HFFc6 (cell line): ENCODE measurements at regions not wholly inside any gene's neighbourhood (a gene's known extent, or its start where the extent isn't known, plus 50 kb on each side); places are given as distances from the start of the nearest gene placed in this dataset.

Experiments
- DNase-seq: peaks from one replicate; pipeline ENCODE4 v3.0.0-alpha.2; 2018
- H3K27ac Mint-ChIP-seq: 2 replicates; pipeline ENCODE4 v1.8.0; 2020; ENCODE audit warnings: mild to moderate bottlenecking, mixed read lengths
- H3K27me3 Mint-ChIP-seq: 2 replicates; pipeline ENCODE4 v1.8.0; 2021; ENCODE audit warnings: mild to moderate bottlenecking, moderate library complexity, mixed read lengths; ENCODE audit not compliant: insufficient read depth
- H3K36me3 Mint-ChIP-seq: 2 replicates; pipeline ENCODE4 v1.8.0; 2021; ENCODE audit warnings: low read depth, mixed read lengths
- H3K4me1 Mint-ChIP-seq: 2 replicates; pipeline ENCODE4 v1.8.0; 2020; ENCODE audit warnings: low read depth, mixed read lengths
- H3K4me3 Mint-ChIP-seq: 2 replicates; pipeline ENCODE4 v1.8.0; 2020; ENCODE audit warnings: mild to moderate bottlenecking, moderate library complexity, mixed read lengths
- H3K9me3 Mint-ChIP-seq: 2 replicates; pipeline ENCODE4 v1.8.0; 2020; ENCODE audit warnings: mild to moderate bottlenecking, mixed read lengths
- CTCF ChIP-seq: fragments of 200-600 bp; sonication (generic); IDR thresholded peaks from 2 replicates; pipeline ENCODE4 v1.5.0; 2021; ENCODE audit warnings: antibody characterized with exemption, mild to moderate bottlenecking

GRCh38 chr2:793236-793635, 116.0 kb upstream of the TMEM18 start:
- no peak overlapping the region for H3K27ac Mint-ChIP-seq

GRCh38 chr2:792687-793086, 115.5 kb upstream of the TMEM18 start:
- Mint-ChIP-seq H3K36me3 (peaks cover 5% of the 10 kb centered on the region), H3K27ac (no peak overlapping the region), H3K4me1 (no peaks in the 10 kb centered on the region), H3K9me3 (peaks cover 46% of the 10 kb centered on the region), H3K27me3 (peaks cover 3% of the 10 kb centered on the region), H3K4me3 (no peak overlapping the region)
- TF ChIP-seq CTCF = no peak
- DNase-seq = no peak

More at GRCh38 chr2:793236-793635, 116.0 kb upstream of the TMEM18 start:
- DNase-seq = no peak
- Mint-ChIP-seq H3K4me1 (no peaks in the 10 kb centered on the region), H3K27me3 (peaks cover 3% of the 10 kb centered on the region), H3K36me3 (peaks cover 5% of the 10 kb centered on the region), H3K9me3 (peaks cover 46% of the 10 kb centered on the region), H3K4me3 (no peak overlapping the region)
- no peak for TF ChIP-seq CTCF

GRCh38 chr2:790634-791245, 113.5 kb upstream of the TMEM18 start:
- DNase-seq = no peak
- H3K4me1 Mint-ChIP-seq = no peaks in the 10 kb centered on the region
- no peak overlapping the region for H3K27ac Mint-ChIP-seq
- peaks cover 5% of the 10 kb centered on the region for H3K36me3 Mint-ChIP-seq
- H3K9me3 Mint-ChIP-seq = peaks cover 44% of the 10 kb centered on the region
- H3K4me3 Mint-ChIP-seq = no peak overlapping the region
- no peak for TF ChIP-seq CTCF
- peaks cover 3% of the 10 kb centered on the region for H3K27me3 Mint-ChIP-seq

- TF ChIP-seq CTCF = no peak
- Mint-ChIP-seq H3K36me3 (peaks cover 5% of the 10 kb centered on the region), H3K27me3 (peaks cover 3% of the 10 kb centered on the region), H3K4me3 (no peak overlapping the region), H3K27ac (no peak overlapping the region), H3K9me3 (peaks cover 38% of the 10 kb centered on the region), H3K4me1 (no peaks in the 10 kb centered on the region)
- DNase-seq = no peak
Observed at GRCh38 chr2:790081-790480, 112.9 kb upstream of the TMEM18 start.

GRCh38 chr2:789529-789928, 112.3 kb upstream of the TMEM18 start:
- Mint-ChIP-seq H3K9me3 (peaks cover 34% of the 10 kb centered on the region), H3K27ac (no peak overlapping the region), H3K4me1 (no peaks in the 10 kb centered on the region), H3K36me3 (peaks cover 5% of the 10 kb centered on the region; the same call in 1 of the 2 replicates), H3K27me3 (peaks cover 3% of the 10 kb centered on the region), H3K4me3 (no peak overlapping the region)
- no peak for DNase-seq
- TF ChIP-seq CTCF = no peak
